SK-N-SH (cell line): ENCODE measurements at regions not wholly inside any gene's neighbourhood (a gene's known extent, or its start where the extent isn't known, plus 50 kb on each side); places are given as distances from the start of the nearest gene placed in this dataset.

Experiments used
- CTCF ChIA-PET: fragments of 300-600, 350-600 bp; formaldehyde crosslinking; extraction: SDS; loops from one replicate; lab custom pipeline; 2021; lab: Yijun Ruan, JAX
- POLR2A ChIA-PET: fragments of 350-600 bp; sonication (Branson Sonifier 250); formaldehyde crosslinking; extraction: SDS; loops from one replicate; lab custom pipeline; 2020; ENCODE audit warnings: antibody characterized with exemption, inconsistent platforms; lab: Yijun Ruan, JAX
- DNase-seq: peaks from one replicate; pipeline ENCODE4 v3.0.0; 2012
- H2AFZ ChIP-seq: fragments of 200-600 bp; sonication (generic); 2 replicates; pipeline ENCODE4 v1.8.1; 2016; ENCODE audit warnings: antibody characterized with exemption, mild to moderate bottlenecking, low read depth
- H3F3A ChIP-seq: fragments of 200-600 bp; sonication (generic); replicated peaks from 2 replicates; pipeline ENCODE3; 2016; ENCODE audit warnings: antibody characterized with exemption, mild to moderate bottlenecking; ENCODE audit not compliant: insufficient read depth
- H3K27ac ChIP-seq, 2 experiments: fragments of 200-500 bp in 1 of 2; fragments of 200-600 bp in 1 of 2; sonication (Bioruptor generic) in 1 of 2; sonication (generic), shearing (Covaris generic) in 1 of 2; 2 replicates each; pipeline versions ENCODE4 v1.5.1 to v1.6.1; 2014 to 2016; ENCODE audit warnings: low read depth in 2 of 2, inconsistent platforms in 1 of 2, low read length in 1 of 2, mild to moderate bottlenecking in 1 of 2, mixed read lengths in 1 of 2
- H3K27me3 ChIP-seq: fragments of 200-600 bp; sonication (generic), shearing (Covaris generic); 2 replicates; pipeline ENCODE4 v1.6.1; 2016; ENCODE audit warnings: mixed run types; ENCODE audit not compliant: insufficient read depth
- H3K36me3 ChIP-seq, 2 experiments: fragments of 200-500 bp in 1 of 2; fragments of 200-600 bp in 1 of 2; sonication (Bioruptor generic) in 1 of 2; sonication (generic) in 1 of 2; replicated peaks in 1 of 2; 2 replicates each; pipeline versions ENCODE3 to v1.5.1; 2014 to 2016; ENCODE audit warnings: low read length in 1 of 2, mild to moderate bottlenecking in 1 of 2; ENCODE audit not compliant: insufficient read depth in 2 of 2, control insufficient read depth in 1 of 2
- H3K4me1 ChIP-seq, 2 experiments: fragments of 200-500 bp in 1 of 2; fragments of 200-600 bp in 1 of 2; sonication (Bioruptor generic) in 1 of 2; sonication (generic), shearing (Covaris generic) in 1 of 2; 2 replicates each; pipeline versions ENCODE4 v1.5.1 to v1.6.1; 2014 to 2016; ENCODE audit warnings: low read depth in 1 of 2, low read length in 1 of 2, mixed run types in 1 of 2; ENCODE audit not compliant: insufficient read depth in 2 of 2, control insufficient read depth in 1 of 2
- H3K4me2 ChIP-seq: fragments of 200-600 bp; sonication (generic), shearing (Covaris generic); 2 replicates; pipeline ENCODE4 v1.6.1; 2017; ENCODE audit warnings: mixed run types
- H3K4me3 ChIP-seq, 2 experiments: fragments of 200-500 bp in 1 of 2; fragments of 200-600 bp in 1 of 2; sonication (Bioruptor generic) in 1 of 2; sonication (generic), shearing (Covaris generic) in 1 of 2; 2 replicates each; pipeline versions ENCODE4 v1.5.1 to v1.8.1; 2014 to 2016; ENCODE audit warnings: low read depth in 2 of 2, inconsistent platforms in 1 of 2, low read length in 1 of 2, mild to moderate bottlenecking in 1 of 2, mixed read lengths in 1 of 2, moderate library complexity in 1 of 2
- H3K79me2 ChIP-seq: fragments of 200-600 bp; sonication (generic); 2 replicates; pipeline ENCODE4 v1.8.1; 2017; ENCODE audit warnings: mild to moderate bottlenecking; ENCODE audit not compliant: insufficient read depth
- H3K9ac ChIP-seq: fragments of 200-600 bp; sonication (generic); 2 replicates; pipeline ENCODE4 v1.6.1; 2017; ENCODE audit warnings: mixed run types
- H3K9me2 ChIP-seq: fragments of 200-600 bp; sonication (generic); 2 replicates; pipeline ENCODE4 v1.6.1; 2017; ENCODE audit warnings: mixed run types
- H3K9me3 ChIP-seq: fragments of 200-600 bp; sonication (generic); 2 replicates; pipeline ENCODE4 v1.6.1; 2017; ENCODE audit warnings: mixed run types, mild to moderate bottlenecking, moderate library complexity
- H4K20me1 ChIP-seq: fragments of 200-600 bp; sonication (generic); 2 replicates; pipeline ENCODE4 v1.6.1; 2017; ENCODE audit warnings: mild to moderate bottlenecking, mixed run types; ENCODE audit not compliant: insufficient read depth
- CHD2 ChIP-seq: fragments of 150-350 bp; IDR thresholded peaks from 2 replicates; pipeline ENCODE4 v1.6.1; 2018; ENCODE audit warnings: low read length; ENCODE audit not compliant: partially characterized antibody
- EP300 ChIP-seq, 2 experiments: IDR thresholded peaks; 2 replicates each; pipeline versions ENCODE4 v1.4.0 to v1.6.1; 2012; ENCODE audit warnings: borderline replicate concordance in 1 of 2, low read depth in 1 of 2, low read length in 1 of 2
- FOSL2 ChIP-seq: IDR thresholded peaks from 2 replicates; pipeline ENCODE4 v1.4.0; 2012; ENCODE audit warnings: low read depth, mild to moderate bottlenecking, moderate library complexity, borderline replicate concordance
- FOXJ3 ChIP-seq: sonication (generic); formaldehyde crosslinking; IDR thresholded peaks from 2 replicates; pipeline ENCODE4 v1.5.1; 2020; ENCODE audit warnings: mild to moderate bottlenecking, missing genetic modification reagents
- GABPA ChIP-seq: IDR thresholded peaks from 2 replicates; pipeline ENCODE4 v1.4.0; 2012; ENCODE audit warnings: low read depth, mild to moderate bottlenecking
- GATA2 ChIP-seq: sonication (generic); formaldehyde crosslinking; IDR thresholded peaks from 2 replicates; pipeline ENCODE4 v1.5.0; 2020; ENCODE audit warnings: mild to moderate bottlenecking, missing genetic modification reagents
- IRF3 ChIP-seq: fragments of 150-350 bp; IDR thresholded peaks from 2 replicates; pipeline ENCODE4 v1.6.1; 2016; ENCODE audit warnings: mild to moderate bottlenecking, low read depth, low read length
- JUND ChIP-seq: IDR thresholded peaks from 2 replicates; pipeline ENCODE4 v1.4.0; 2012
- PBX3 ChIP-seq: IDR thresholded peaks from 2 replicates; pipeline ENCODE4; 2012
- RCOR1 ChIP-seq: fragments of 150-350 bp; IDR thresholded peaks from 2 replicates; pipeline ENCODE4 v1.6.1; 2017; ENCODE audit warnings: antibody characterized with exemption, low read length
- RFX5 ChIP-seq: IDR thresholded peaks from 2 replicates; pipeline ENCODE4 v1.6.1; 2012; ENCODE audit warnings: mild to moderate bottlenecking, improper control_type of control experiment, low read length
- RXRA ChIP-seq: IDR thresholded peaks from 2 replicates; pipeline ENCODE4 v1.4.0; 2012; ENCODE audit warnings: low read depth, mild to moderate bottlenecking, borderline replicate concordance
- SIN3A ChIP-seq: IDR thresholded peaks from 2 replicates; pipeline ENCODE4 v1.6.1; 2012; ENCODE audit warnings: low read depth, mild to moderate bottlenecking, low read length, moderate library complexity, borderline replicate concordance
- SMC3 ChIP-seq: IDR thresholded peaks from 2 replicates; pipeline ENCODE4 v1.6.1; 2012; ENCODE audit warnings: low read depth, low read length, improper control_type of control experiment
- TCF12 ChIP-seq: IDR thresholded peaks from 2 replicates; pipeline ENCODE4 v1.4.0; 2012
- USF1 ChIP-seq: IDR thresholded peaks from 2 replicates; pipeline ENCODE4 v1.4.0; 2012; ENCODE audit warnings: low read depth, borderline replicate concordance
- USF2 ChIP-seq: fragments of 150-350 bp; IDR thresholded peaks from 2 replicates; pipeline ENCODE4 v1.6.1; 2017; ENCODE audit warnings: antibody characterized with exemption, low read length, low read depth, borderline replicate concordance
- ZBTB33 ChIP-seq: IDR thresholded peaks from 2 replicates; pipeline ENCODE4 v1.4.0; 2012; ENCODE audit warnings: low read depth, borderline replicate concordance
- WGBS: methylation state at CpG from one replicate; pipeline ENCODE4 v1.1.6; 2017; ENCODE audit warnings: low lambda C conversion rate; 5-methylcytosine and 5-hydroxymethylcytosine counted together

- TF ChIP-seq ZBTB33, result no peak
- TF ChIP-seq GATA2 (CRISPR knock-in tag), result no peak
- TF ChIP-seq TCF12, result no peak
- no peak for TF ChIP-seq USF2
- no peak for TF ChIP-seq GABPA
These were observed 243.0 kb upstream of the GJB5 start (continued) for GRCh38 chr1:34511802-34512201.

- H3K9me2 ChIP-seq, result no peaks in the 10 kb centered on the region
- ChIA-PET POLR2A (no interaction called here), CTCF (no interaction called here)
These were observed 236.6 kb upstream of the GJB5 start for GRCh38 chr1:34518146-34518699.

GRCh38 chr1:34520111-34520510, 234.7 kb upstream of the GJB5 start:
- 8% methylated on average over 4 of the region's 4 CpGs for WGBS
- Histone ChIP-seq H3K9me2 (no peaks in the 10 kb centered on the region), H3K4me3 (no peak overlapping the region), H3K9me3 (no peaks in the 10 kb centered on the region), H3K79me2 (no peaks in the 10 kb centered on the region), H3F3A (no peaks in the 10 kb centered on the region), H3K27ac (no peak overlapping the region), H3K27me3 (no peaks in the 10 kb centered on the region), H2AFZ (no peak overlapping the region), H3K4me1 (no peaks in the 10 kb centered on the region), H3K36me3 (no peaks in the 10 kb centered on the region), H4K20me1 (no peaks in the 10 kb centered on the region), H3K4me2 (no peak overlapping the region), H3K9ac (no peak overlapping the region)
- TF ChIP-seq FOXJ3 (no peak), SMC3 (no peak), RFX5 (no peak), RXRA (no peak), RCOR1 (no peak), GABPA (no peak), FOSL2 (no peak), SIN3A (no peak), JUND (no peak), IRF3 (no peak), CHD2 (no peak), USF1 (no peak), PBX3 (no peak), EP300 (IDR thresholded peaks at IDR 0.05; ENCODE audit: borderline replicate concordance in 1 of 2, low read depth in 1 of 2, low read length in 1 of 2) (no peak), ZBTB33 (no peak)
- CTCF ChIA-PET, result interaction anchor here (1.1 kb wide), 1 partner anchor 77 kb away, joined by 3 read pairs; no protein-coding TSS in a partner anchor
- POLR2A ChIA-PET, result no interaction called here
- no peak for DNase-seq

More at GRCh38 chr1:34518146-34518699, 236.6 kb upstream of the GJB5 start:
- Histone ChIP-seq H3K4me2 (no peak overlapping the region), H3K4me3 (no peak overlapping the region), H3K79me2 (no peaks in the 10 kb centered on the region), H4K20me1 (no peaks in the 10 kb centered on the region), H2AFZ (no peak overlapping the region), H3K27me3 (no peaks in the 10 kb centered on the region), H3K9me3 (no peaks in the 10 kb centered on the region), H3K4me1 (no peaks in the 10 kb centered on the region), H3K36me3 (no peaks in the 10 kb centered on the region), H3K27ac (no peak overlapping the region), H3F3A (no peaks in the 10 kb centered on the region), H3K9ac (no peak overlapping the region)
- no peak for DNase-seq
- WGBS, result 0% methylated on average over 4 of the region's 4 CpGs
- TF ChIP-seq JUND, result no peak
